ENCODE measurements at regions not wholly inside any gene's neighbourhood (a gene's known extent, or its start where the extent isn't known, plus 50 kb on each side); places are given as distances from the start of the nearest gene placed in this dataset.

DNA sequence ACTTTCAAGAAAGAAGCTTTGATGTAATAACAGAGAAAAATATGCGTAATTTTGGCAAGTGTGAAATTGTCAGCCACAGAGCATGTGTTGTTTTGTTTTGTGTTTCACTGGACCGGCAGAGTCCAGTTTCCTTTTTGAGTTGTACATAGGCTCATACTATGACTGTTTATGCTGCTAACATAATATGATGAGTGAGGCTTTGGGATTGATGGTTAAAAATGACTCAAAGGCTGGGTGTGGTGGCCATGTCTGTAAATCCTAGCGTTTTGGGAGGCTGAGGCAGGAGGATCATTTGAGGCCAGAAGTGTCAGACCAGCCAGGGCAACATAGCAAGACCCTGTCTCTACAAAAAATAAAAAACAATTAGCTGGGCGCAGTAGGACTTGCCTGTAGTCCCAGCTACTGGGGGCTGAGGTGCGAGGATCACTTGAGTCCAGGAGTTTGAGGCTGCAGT is 487.9 kb downstream of the PCNX1 start:
- Histone ChIP-seq H3K4me3 (no peak overlapping the region), H3K27me3 (ENCODE audit: insufficient read depth) (no peaks in the 10 kb centered on the region), H4K20me1 (replicated peaks; ENCODE audit: insufficient read depth) (no peaks in the 10 kb centered on the region; the same call in none of the 2 replicates), H3K4me1 (ENCODE audit: insufficient read depth) (no peaks in the 10 kb centered on the region), H3K9me2 (ENCODE audit: insufficient read depth) (no peaks in the 10 kb centered on the region), H3K4me2 (no peak overlapping the region), H2AFZ (no peak overlapping the region), H3K27ac (ENCODE audit: low read depth) (no peak overlapping the region), H3K36me3 (ENCODE audit: insufficient read depth) (no peaks in the 10 kb centered on the region), H3F3A (replicated peaks; ENCODE audit: low read depth) (no peaks in the 10 kb centered on the region), H3K79me2 (replicated peaks; ENCODE audit: insufficient read depth) (peaks cover 86% of the 10 kb centered on the region)
- H3K4me3 Mint-ChIP-seq, result no peak overlapping the region
- ATAC-seq, result no peak
- H3K36me3 Mint-ChIP-seq (ENCODE audit: low read depth), result no peaks in the 10 kb centered on the region
- TF ChIP-seq NANOG (IDR thresholded peaks at IDR 0.05; ENCODE audit: borderline replicate concordance) (no peak), ZNF114 (CRISPR knock-in tag; IDR thresholded peaks at IDR 0.05) (no peak), JUNB (IDR thresholded peaks at IDR 0.05; ENCODE audit: unreplicated experiment) (no peak), CREB1 (CRISPR knock-in tag; IDR thresholded peaks at IDR 0.05; ENCODE audit: low read depth) (no peak), STAT1 (IDR thresholded peaks at IDR 0.05; ENCODE audit: unreplicated experiment) (no peak), EZH2 (IDR thresholded peaks at IDR 0.05; ENCODE audit: low read depth, unreplicated experiment) (no peak), POLR2AphosphoS5 (IDR thresholded peaks at IDR 0.05; ENCODE audit: low read depth) (no peak), ZNF331 (CRISPR knock-in tag; IDR thresholded peaks at IDR 0.05; ENCODE audit: low read depth) (no peak), EZH2phosphoT487 (IDR thresholded peaks at IDR 0.05; ENCODE audit: unreplicated experiment) (no peak)
- TF ChIP-seq, protein P1, sequence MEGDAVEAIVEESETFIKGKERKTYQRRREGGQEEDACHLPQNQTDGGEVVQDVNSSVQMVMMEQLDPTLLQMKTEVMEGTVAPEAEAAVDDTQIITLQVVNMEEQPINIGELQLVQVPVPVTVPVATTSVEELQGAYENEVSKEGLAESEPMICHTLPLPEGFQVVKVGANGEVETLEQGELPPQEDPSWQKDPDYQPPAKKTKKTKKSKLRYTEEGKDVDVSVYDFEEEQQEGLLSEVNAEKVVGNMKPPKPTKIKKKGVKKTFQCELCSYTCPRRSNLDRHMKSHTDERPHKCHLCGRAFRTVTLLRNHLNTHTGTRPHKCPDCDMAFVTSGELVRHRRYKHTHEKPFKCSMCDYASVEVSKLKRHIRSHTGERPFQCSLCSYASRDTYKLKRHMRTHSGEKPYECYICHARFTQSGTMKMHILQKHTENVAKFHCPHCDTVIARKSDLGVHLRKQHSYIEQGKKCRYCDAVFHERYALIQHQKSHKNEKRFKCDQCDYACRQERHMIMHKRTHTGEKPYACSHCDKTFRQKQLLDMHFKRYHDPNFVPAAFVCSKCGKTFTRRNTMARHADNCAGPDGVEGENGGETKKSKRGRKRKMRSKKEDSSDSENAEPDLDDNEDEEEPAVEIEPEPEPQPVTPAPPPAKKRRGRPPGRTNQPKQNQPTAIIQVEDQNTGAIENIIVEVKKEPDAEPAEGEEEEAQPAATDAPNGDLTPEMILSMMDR (conservative IDR thresholded peaks at IDR 0.05; ENCODE audit: low read depth in 2 of 2), result no peak
- TF ChIP-seq, protein P2, sequence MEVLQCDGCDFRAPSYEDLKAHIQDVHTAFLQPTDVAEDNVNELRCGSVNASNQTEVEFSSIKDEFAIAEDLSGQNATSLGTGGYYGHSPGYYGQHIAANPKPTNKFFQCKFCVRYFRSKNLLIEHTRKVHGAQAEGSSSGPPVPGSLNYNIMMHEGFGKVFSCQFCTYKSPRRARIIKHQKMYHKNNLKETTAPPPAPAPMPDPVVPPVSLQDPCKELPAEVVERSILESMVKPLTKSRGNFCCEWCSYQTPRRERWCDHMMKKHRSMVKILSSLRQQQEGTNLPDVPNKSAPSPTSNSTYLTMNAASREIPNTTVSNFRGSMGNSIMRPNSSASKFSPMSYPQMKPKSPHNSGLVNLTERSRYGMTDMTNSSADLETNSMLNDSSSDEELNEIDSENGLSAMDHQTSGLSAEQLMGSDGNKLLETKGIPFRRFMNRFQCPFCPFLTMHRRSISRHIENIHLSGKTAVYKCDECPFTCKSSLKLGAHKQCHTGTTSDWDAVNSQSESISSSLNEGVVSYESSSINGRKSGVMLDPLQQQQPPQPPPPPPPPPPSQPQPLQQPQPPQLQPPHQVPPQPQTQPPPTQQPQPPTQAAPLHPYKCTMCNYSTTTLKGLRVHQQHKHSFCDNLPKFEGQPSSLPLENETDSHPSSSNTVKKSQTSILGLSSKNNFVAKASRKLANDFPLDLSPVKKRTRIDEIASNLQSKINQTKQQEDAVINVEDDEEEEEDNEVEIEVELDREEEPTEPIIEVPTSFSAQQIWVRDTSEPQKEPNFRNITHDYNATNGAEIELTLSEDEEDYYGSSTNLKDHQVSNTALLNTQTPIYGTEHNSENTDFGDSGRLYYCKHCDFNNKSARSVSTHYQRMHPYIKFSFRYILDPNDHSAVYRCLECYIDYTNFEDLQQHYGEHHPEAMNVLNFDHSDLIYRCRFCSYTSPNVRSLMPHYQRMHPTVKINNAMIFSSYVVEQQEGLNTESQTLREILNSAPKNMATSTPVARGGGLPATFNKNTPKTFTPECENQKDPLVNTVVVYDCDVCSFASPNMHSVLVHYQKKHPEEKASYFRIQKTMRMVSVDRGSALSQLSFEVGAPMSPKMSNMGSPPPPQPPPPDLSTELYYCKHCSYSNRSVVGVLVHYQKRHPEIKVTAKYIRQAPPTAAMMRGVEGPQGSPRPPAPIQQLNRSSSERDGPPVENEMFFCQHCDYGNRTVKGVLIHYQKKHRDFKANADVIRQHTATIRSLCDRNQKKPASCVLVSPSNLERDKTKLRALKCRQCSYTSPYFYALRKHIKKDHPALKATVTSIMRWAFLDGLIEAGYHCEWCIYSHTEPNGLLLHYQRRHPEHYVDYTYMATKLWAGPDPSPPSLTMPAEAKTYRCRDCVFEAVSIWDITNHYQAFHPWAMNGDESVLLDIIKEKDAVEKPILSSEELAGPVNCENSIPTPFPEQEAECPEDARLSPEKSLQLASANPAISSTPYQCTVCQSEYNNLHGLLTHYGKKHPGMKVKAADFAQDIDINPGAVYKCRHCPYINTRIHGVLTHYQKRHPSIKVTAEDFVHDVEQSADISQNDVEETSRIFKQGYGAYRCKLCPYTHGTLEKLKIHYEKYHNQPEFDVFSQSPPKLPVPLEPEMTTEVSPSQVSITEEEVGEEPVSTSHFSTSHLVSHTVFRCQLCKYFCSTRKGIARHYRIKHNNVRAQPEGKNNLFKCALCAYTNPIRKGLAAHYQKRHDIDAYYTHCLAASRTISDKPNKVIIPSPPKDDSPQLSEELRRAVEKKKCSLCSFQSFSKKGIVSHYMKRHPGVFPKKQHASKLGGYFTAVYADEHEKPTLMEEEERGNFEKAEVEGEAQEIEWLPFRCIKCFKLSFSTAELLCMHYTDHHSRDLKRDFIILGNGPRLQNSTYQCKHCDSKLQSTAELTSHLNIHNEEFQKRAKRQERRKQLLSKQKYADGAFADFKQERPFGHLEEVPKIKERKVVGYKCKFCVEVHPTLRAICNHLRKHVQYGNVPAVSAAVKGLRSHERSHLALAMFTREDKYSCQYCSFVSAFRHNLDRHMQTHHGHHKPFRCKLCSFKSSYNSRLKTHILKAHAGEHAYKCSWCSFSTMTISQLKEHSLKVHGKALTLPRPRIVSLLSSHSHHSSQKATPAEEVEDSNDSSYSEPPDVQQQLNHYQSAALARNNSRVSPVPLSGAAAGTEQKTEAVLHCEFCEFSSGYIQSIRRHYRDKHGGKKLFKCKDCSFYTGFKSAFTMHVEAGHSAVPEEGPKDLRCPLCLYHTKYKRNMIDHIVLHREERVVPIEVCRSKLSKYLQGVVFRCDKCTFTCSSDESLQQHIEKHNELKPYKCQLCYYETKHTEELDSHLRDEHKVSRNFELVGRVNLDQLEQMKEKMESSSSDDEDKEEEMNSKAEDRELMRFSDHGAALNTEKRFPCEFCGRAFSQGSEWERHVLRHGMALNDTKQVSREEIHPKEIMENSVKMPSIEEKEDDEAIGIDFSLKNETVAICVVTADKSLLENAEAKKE (CRISPR knock-in tag; IDR thresholded peaks at IDR 0.05), result no peak
- TF ChIP-seq, protein P3, sequence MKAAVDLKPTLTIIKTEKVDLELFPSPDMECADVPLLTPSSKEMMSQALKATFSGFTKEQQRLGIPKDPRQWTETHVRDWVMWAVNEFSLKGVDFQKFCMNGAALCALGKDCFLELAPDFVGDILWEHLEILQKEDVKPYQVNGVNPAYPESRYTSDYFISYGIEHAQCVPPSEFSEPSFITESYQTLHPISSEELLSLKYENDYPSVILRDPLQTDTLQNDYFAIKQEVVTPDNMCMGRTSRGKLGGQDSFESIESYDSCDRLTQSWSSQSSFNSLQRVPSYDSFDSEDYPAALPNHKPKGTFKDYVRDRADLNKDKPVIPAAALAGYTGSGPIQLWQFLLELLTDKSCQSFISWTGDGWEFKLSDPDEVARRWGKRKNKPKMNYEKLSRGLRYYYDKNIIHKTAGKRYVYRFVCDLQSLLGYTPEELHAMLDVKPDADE (IDR thresholded peaks at IDR 0.05), result no peak
- TF ChIP-seq, protein P4, sequence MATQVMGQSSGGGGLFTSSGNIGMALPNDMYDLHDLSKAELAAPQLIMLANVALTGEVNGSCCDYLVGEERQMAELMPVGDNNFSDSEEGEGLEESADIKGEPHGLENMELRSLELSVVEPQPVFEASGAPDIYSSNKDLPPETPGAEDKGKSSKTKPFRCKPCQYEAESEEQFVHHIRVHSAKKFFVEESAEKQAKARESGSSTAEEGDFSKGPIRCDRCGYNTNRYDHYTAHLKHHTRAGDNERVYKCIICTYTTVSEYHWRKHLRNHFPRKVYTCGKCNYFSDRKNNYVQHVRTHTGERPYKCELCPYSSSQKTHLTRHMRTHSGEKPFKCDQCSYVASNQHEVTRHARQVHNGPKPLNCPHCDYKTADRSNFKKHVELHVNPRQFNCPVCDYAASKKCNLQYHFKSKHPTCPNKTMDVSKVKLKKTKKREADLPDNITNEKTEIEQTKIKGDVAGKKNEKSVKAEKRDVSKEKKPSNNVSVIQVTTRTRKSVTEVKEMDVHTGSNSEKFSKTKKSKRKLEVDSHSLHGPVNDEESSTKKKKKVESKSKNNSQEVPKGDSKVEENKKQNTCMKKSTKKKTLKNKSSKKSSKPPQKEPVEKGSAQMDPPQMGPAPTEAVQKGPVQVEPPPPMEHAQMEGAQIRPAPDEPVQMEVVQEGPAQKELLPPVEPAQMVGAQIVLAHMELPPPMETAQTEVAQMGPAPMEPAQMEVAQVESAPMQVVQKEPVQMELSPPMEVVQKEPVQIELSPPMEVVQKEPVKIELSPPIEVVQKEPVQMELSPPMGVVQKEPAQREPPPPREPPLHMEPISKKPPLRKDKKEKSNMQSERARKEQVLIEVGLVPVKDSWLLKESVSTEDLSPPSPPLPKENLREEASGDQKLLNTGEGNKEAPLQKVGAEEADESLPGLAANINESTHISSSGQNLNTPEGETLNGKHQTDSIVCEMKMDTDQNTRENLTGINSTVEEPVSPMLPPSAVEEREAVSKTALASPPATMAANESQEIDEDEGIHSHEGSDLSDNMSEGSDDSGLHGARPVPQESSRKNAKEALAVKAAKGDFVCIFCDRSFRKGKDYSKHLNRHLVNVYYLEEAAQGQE (IDR thresholded peaks at IDR 0.05; ENCODE audit: unreplicated experiment), result no peak
- no peaks in the 10 kb centered on the region for H3K9me3 Mint-ChIP-seq
- no peak for DNase-seq (ENCODE audit: low spot score)
- no peak overlapping the region for H3K27ac Mint-ChIP-seq
- H3K27me3 Mint-ChIP-seq (ENCODE audit: insufficient read depth, low read depth, poor library complexity), result peaks cover 1% of the 10 kb centered on the region
- peaks cover 8% of the 10 kb centered on the region for H3K4me1 Mint-ChIP-seq

All from GM23338 (cell line).